ENCODE measurements at regions not wholly inside any gene's neighbourhood (a gene's known extent, or its start where the extent isn't known, plus 50 kb on each side); places are given as distances from the start of the nearest gene placed in this dataset.

DNA sequence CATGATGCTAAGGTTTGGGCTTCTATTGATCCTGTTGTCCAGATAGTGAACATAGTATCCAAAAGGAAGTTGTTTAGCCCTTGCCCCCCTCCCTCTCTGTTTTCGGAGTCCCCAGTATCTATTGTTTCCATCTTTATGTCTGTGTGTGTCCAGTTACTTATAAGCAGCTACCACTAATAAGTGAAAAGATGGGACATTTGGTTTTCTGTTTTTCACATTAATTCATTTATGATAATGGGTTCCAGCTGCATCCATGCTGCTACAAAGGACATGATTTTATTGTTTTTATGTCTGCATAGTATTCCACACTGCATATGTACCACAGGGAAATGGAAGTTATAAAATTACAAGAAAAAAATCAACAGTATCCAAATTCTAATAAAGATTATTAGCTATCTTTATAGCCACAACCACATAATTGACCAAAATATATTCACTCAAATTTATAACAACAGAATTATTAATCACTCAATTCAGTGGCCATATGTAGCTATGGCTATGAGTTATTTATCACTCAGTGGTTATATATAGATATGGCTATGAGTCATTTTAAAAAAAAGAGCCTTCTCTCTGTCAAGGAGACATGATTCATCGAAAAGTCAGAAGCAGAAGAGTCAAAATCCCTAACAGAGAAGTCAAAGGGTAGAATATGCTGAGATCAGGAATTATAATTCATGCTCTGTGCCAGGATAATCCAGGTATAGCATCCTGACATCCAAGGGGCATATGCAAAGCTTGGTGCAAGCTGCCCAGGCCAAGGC lies 367.5 kb downstream of the DEPDC1B start:
- no peak for DNase-seq

DNA sequence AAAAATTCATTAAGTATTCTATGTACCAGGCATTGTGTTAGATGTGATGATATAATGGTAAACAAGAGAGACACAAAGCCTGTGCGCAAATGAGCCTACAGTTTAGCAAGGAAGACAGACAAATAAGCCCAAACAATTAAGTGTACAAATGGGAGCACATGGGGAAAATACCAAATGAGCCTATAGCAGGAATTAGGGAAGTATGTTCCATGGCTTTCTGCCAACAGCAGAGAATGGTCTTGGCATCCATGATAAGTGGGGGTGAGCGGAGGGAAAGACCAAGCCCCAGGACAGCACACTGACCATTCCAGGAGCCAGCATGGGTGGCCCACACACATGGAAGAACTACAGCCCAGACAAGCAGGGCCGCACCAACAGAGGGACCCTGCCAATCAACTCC lies 369.7 kb downstream of the DEPDC1B start:
- no peak for DNase-seq

DNA sequence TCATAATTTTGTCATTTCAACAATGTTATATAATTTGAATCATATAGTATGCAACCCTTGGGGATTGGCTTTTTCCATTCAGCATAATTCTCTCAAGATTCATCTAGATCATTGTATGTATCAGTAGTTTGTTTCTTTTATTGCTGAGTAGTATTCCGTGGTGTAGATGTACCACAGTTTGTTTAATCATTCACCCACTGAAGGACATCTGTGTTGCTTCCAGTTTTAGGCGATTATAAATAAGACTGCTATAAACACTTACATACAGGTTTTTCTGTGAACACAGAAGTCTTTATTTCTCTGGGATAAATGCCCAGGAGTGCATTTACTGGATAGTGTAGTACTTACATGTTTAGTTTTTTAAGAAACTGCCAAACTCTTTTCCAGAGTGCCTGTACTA lies 374.1 kb downstream of the DEPDC1B start:
- DNase-seq = no peak

DNA sequence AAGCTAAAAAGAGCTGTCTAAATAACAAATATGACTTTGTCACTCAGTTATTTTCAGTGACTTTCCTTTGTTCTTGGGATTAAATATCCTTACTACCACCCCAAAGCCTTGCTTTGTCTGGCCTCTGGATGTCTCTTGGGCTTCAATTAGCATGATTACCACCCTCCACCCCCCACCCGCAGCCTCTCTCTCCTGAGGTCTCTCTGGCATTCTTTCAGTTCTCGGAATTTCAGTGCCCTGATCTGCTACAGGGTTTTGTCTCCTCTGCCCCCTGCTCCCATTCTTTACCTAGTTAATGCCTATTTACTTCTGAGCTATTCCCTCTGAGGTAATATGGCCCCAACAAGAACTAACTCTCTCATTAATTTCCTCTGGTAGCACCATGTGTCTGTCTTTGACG lies 376.4 kb downstream of the DEPDC1B start:
- no peak for DNase-seq

DNA sequence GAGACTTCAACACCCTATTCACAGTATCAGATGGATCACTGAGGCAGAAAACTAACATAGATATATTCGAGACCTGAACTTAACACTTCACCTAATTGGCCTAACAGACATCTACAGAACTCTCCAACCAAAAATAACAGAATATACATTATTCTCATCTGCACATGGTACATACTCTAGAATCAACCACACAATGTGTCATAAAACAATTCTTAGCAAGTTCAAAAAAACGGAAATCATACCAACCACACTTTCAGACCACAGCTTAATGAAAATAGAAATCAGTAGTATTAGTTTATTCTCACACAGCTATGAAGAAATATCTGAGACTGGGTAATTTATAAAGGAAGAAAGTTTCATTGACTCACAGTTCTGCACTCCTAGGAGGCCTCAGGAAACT lies 387.9 kb downstream of the DEPDC1B start:
- no peak for DNase-seq

DNA sequence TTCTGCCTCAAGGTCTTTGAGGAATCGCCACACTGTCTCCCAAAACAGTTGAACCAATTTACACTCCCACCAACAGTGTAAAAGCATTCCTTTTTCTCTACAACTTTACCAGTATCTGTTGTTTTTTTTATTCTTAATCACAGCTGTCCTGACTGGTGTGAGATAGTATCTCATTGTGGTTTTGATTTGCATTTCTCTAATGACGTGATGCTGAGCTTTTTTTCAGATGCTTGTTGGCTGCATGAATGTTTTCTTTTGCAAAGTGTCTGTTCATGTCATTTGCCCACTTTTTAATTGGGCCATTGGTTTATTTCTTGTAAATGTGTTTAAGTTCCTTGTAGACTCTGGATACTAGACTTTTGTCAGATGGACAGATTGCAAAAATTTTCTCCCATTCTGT lies 400.0 kb downstream of the DEPDC1B start:
- no peak for DNase-seq

DNA sequence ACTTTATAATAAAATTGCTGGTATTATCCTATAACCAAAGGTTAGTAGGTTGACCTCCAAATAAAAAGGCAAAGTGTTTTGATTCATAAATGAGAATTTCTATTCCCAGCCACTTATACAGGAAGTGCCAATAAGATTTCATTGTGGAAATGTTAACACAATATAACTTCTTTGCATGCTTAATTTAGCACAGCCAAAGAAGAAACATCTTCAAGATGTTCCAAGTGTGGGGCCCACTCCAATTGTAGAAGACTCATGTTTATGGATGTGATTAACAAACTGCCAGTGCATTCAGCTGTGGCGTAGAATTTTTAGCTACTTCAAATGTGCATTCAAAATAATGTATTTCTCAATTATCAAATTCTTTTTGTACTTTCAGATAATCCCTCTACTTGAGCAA lies 402.3 kb downstream of the DEPDC1B start:
- no peak for DNase-seq

DNA sequence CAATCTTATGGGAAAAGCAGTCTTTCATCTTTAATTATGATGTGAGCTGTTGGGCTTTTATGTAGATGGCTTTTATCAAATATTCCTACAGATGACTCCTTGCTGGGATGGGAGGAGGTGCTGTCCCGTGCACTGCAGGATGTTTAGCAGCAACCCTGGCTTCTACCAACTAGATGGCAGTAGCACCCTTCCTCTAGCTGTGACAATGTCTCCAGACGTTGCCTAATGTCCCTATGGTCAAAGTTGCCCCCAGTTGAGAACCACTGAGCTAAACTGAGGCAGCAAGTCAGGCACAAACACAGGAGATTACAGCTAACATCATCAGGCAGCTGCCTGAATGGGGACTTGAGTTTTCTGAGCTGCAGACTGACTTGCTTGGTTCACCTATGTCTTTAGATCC lies 401.9 kb upstream of the PDE4D start:
- DNase-seq = no peak

DNA sequence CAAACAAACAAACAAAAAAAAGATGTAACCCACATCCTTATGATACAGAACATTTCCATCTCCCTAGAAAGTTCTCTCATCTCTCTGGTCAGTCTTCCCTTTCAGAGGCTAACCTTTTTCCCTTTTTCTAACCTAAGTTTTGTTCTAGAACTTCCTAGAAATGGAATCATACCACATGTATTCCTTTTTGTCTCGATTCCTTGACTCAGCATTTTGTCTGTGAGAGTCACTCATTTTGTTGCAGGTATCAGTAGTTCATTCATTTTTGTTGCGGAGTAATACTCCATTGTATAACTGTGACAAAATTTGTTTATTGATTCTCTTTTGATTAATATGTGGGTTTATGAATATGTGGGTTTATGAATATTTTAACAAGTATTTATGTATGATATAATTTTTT lies 400.0 kb upstream of the PDE4D start:
- no peak for DNase-seq

DNA sequence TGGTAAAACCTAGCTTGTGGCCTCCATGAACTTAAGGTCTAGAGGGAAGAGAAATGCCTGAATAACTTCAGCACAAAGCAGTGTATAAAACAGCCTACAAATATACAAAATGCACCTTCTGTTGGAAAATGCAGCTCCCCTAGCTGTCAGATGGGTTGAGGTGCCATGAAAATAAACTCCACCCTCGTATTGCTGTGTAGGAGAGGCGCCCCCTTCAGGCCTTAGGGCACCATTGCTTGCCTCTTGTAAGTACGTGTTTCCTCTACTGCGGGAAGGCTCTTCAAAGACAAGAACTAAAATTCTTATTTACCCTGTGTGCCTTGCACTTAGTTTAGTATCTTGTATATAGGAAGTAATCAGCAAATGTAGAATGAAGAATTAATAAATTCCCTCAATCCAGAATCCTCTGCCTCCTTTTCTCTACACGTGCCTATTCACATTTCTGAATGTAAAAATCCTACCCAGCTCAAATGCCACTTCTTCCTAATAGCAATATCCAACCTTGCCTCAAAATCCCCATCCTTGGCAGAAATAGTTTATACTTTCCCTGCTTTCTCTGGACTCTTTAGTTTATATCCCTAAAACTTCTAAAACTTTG lies 393.7 kb upstream of the PDE4D start:
- no peak for DNase-seq

DNA sequence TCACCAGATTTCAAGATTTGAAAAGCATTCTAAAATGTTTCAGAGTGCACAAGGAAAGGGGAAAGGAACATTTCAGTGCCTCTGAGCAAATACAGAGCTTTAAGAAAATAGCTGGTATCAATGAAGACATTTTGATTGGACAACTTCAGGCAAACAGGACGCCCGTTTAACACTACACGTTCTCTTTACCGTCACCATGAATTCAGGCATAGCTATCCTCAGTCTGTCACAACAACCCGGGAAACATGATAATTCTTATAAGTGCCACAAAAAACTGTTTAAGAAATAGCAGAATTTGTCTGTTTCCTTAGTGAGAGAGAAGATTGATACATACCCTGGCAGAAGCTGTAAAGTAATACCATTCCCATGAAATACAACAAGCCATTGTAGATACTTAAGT lies 392.4 kb upstream of the PDE4D start:
- no peak for DNase-seq

DNA sequence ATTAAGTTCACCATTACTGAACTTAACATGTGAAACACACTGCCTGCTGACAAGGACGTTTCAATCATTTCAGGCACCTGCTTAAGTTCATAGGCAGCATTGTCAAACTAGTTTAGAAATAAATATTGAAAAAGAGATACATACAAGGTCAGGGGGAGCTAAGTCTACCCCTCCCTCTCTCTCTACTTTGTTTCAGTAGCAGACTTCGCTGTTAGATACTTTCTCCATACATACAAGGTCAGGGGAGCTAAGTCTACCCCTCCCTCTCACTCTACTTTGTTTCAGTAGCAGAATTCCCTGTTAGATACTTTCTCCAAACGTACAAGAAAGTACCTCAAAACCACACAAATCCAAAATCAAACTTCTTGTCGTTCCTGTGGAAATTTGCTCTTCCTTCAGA lies 387.4 kb upstream of the PDE4D start:
- no peak for DNase-seq

DNA sequence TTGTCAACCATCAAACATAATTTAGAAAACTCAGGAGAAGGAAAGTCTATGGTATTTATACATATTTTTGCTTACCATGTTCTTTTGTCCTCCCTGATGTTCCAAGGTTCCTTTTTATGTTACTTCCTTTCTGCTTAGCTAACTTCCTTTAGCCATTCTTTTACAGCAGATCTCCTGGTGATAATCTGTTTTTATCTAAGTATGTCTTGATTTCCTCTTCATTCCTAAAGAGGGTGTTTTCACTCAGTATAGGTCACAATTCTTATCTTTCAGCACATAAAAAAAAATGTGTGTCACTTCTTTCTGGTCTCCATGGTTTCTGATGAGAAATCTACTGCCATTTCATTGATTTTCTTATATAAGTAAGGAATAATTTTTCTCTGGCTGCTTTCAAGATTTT lies 384.4 kb upstream of the PDE4D start:
- no peak for DNase-seq

DNA sequence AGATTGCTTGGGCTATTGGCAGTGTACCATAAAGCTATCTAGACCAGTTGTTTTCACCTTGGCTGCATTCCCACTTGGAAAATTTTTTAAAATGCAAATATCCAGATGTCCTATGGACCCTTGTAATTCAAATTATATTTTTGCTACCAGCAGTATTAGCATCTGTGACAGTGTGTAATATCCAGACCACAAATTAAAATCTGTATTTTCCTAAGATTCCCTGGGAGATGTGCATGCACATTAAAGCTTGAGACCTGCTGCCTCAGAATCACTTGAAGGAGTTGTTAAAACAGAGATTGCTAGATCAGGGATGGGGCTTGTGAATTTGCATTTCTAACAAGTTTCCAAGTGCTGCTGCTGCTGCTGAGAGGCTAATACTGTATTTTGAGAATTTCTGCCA lies 381.2 kb upstream of the PDE4D start:
- DNase-seq = no peak

DNA sequence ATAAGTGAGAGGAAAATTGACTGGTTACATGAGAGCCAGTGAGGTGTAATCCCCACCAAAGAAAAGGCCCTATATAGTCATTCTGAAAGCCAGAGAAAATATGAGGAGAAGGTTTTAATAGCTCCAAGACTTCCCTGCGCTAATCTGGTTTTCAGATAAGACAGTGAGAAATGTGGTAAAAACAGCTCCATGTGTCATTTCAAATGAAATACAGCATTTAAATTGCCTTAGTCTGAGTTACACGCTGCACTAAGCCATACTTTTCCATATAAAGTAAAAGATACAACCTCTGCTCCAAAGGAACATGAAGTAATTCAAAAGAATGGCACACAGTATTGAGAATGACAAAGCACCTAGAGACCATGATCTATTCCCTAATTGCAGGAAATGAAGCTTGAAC lies 378.0 kb upstream of the PDE4D start:
- DNase-seq = no peak

DNA sequence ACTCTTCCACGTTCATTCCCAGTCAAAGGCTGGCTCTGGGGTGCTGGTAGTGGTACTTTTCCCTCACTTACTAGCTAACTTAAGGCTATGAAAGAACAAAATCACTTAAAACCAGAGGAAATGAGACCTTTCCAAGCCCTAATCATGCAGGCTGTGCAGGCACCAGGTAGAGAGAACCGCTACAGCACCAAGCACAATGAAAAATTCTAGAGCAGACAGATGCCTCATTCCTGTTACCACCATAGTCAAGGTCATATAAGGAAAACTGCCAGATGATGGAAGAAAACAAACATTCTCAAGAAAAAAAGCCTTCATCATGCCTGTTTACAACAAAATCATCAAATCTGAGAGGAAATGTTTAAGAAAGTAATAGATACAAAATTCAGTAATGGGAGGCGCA lies 374.4 kb upstream of the PDE4D start:
- DNase-seq = no peak

DNA sequence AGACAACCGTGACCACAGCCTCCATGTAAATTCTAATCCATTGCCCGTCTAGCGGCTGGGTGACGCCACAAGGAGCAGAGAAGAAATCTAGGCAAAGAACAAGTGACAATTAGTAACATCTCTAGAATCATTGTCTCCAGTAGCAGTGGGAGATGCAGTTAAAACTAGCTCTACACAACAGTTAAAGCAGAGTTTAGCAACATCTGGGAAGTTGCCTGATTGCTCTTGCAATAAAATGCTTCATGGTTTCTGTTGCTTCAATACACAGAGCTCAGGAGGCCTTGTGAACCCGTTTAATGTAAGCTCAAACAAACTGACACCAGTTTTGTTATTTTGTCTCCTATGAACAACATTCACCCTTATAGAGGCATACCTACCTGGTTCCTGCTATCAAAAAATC lies 369.8 kb upstream of the PDE4D start:
- no peak for DNase-seq

DNA sequence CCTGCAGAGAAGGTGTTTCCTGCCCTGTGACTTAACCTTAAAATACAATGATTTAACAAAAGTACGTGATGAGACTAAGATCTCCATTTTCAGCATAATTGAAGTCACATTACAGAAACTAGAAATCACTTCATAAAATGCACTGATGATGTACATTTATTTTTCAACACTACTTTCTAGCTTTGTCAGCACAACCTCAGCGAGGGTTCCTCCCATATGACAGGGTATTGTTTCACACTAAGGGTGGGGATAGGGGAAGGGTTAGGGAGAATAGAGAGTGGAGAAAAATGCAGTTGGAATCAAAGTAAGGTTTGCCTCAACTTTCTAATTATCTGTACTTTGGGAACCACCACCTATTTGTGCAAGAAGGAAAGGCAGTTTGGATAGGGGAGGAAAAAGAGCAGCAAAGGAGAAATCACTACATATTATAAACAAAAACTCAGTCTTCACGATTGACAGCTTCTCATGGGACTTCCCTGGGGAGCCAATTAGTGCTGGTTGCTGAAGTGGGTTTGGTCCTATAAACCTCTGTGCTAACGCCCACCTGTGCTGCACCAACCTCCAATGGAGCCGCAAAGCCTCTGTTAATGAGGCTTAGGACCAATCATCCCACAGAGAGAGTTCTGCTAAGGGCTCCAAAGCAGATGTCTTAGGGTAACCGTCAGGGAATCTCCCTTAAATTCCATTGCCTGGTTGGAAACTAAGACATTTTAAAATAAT lies 369.2 kb upstream of the PDE4D start:
- DNase-seq = no peak

DNA sequence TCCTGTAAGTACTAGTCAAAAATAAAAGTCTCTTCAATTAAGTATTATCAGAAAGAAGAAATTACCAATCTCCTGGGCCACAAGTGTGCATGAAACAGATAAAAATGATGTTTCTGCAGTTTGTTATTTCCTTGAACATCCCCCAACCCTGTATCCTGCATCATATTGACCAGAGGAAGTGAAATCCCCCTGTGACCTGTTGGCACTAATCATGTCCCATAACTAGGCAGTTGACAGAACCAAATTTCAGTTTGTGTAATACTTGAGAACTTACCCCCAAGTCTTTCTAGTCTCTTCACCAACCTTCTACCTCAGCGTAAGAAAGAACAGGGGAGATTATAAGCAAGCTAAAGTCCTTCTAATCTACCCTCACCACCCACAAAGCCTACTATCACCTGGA lies 368.2 kb upstream of the PDE4D start:
- DNase-seq = no peak

DNA sequence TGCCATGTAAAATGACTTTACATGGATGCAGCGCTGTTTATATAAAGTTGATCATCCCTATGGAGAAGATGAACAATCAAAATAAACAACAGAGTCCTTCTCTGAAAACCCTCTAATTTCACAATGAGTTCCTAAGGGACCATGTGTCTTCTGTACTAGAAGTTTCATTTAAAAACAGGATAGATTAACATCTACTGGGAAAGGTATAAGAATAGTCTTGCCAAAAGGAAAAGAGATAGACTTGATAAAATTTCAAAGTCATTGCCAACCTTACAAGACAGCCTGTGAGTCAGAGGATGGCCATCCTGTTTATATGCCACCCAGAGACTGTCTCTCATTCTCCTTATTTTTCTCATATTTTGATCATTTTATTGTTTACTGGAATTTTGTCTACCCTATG lies 367.1 kb upstream of the PDE4D start:
- no peak for DNase-seq

DNA sequence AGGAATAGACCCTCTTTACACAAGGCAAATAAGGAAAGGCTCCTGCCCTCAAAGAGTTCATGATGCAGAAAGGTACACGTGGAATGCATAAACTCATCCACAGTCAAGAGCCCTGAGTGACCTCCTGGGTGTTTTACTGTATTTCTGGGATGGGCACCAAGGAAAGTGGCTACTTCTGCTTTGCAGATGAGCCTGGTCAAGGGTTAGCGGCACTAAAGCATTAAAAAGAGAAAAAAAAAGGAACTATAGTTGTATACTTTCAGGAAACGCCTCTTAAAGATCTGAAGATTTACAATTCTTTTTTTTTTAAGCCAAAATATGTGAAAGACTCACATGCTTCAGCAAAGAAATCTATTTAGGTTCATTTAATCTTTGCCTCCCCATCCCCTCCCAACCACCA lies 366.2 kb upstream of the PDE4D start:
- DNase-seq = no peak

DNA sequence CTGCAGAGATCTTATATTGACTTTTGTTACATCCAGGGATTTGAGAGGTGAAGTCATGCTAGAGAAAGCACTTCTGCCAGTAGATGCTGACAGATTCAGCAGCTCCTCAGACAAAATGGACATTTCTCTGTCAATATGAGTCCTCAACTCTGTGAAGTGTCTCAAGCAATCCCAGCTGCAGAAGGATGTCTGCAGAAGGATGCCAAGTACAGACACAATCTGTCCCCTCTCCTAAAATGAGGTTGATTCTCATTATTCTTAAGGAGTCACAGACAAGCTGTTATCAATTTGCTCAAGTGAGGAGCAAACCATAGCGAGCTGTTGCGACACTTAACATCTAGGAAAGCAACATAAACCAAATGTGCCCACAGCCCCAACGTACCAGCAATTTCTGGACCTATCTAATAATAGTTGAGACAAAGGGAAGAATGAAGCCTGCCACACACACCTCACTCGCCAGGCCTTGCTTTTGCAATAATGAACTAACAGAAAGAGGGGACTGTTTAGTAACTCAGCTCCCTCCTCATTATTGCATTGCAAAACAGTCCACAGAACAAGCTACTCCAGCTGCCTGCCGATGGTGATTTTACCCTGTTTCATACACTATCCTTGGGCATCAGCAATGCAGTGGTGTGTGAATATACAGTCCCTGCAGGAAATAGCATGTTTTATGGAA lies 364.2 kb upstream of the PDE4D start:
- no peak for DNase-seq

DNA sequence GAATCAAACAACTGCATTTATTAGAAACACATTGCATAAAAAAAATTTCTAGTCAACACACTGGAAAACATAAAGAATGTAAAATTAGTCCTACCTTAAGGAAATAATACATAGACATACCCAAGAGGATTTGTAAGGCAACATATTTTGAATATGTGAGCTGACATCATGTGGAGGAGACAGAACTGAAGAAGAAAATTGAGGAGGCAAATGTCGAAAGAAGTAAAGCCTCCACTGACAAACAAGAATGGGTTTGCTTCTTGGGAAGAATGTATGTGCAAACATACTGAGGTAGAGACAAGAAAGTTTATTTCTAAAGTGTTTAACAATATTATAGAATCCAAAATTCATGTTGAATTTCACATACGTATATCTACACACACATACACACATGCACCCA lies 363.0 kb upstream of the PDE4D start:
- no peak for DNase-seq

DNA sequence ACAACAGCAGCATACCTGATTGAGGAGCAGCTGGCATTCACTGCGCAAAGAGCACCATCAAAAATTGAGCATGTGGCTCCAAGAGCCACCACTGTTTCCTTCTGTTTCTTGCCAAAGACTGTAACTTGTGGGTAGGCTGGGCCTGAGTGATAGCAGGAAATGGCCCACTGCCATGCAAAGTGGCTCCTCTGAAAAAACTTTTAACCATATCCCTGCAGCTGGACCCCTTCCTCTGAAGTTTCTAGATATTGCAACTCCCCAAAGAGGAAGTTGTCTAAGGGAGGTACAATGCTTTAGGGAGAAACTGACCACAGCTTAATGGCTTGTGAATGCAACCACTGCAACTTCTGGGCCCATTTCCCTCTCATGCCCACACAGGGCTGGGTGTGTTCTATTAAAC lies 355.4 kb upstream of the PDE4D start:
- DNase-seq = no peak

All from NCI-H510A treated with DMSO at 0.1 percent for 48 hours (cell line).